ENCODE measurements at regions not wholly inside any gene's neighbourhood (a gene's known extent, or its start where the extent isn't known, plus 50 kb on each side); places are given as distances from the start of the nearest gene placed in this dataset.

GRCh38 chr15:94154255-94154654 lies 77.1 kb upstream of the MCTP2 start:
- no peak overlapping the region for H3K4me3 ChIP-seq (replicated peaks; ENCODE audit: low read depth, low read length)
- DNase-seq (ENCODE audit: extremely low read depth, low read depth) = no peak
- no peak for TF ChIP-seq CTCF (IDR thresholded peaks at IDR 0.05; ENCODE audit: low read depth, low read length, missing control alignments)

GRCh38 chr15:94145046-94145445 lies 86.3 kb upstream of the MCTP2 start:
- DNase-seq (ENCODE audit: extremely low read depth, low read depth) = no peak
- TF ChIP-seq CTCF (IDR thresholded peaks at IDR 0.05; ENCODE audit: low read depth, low read length, missing control alignments) = no peak
- H3K4me3 ChIP-seq (replicated peaks; ENCODE audit: low read depth, low read length) = no peak overlapping the region

GRCh38 chr15:94141802-94142201 lies 89.6 kb upstream of the MCTP2 start:
- TF ChIP-seq CTCF (IDR thresholded peaks at IDR 0.05; ENCODE audit: low read depth, low read length, missing control alignments) = no peak
- DNase-seq (ENCODE audit: extremely low read depth, low read depth) = no peak

GRCh38 chr15:94135486-94136147 lies 95.7 kb upstream of the MCTP2 start:
- no peak for DNase-seq (ENCODE audit: extremely low read depth, low read depth)
- H3K4me3 ChIP-seq (replicated peaks; ENCODE audit: low read depth, low read length) = no peak overlapping the region

More at GRCh38 chr15:94141802-94142201, 89.6 kb upstream of the MCTP2 start:
- no peak overlapping the region for H3K4me3 ChIP-seq (replicated peaks; ENCODE audit: low read depth, low read length)

GRCh38 chr15:94131875-94132274 lies 99.5 kb upstream of the MCTP2 start:
- H3K4me3 ChIP-seq (replicated peaks; ENCODE audit: low read depth, low read length) = no peak overlapping the region
- no peak for DNase-seq (ENCODE audit: extremely low read depth, low read depth)
- no peak for TF ChIP-seq CTCF (IDR thresholded peaks at IDR 0.05; ENCODE audit: low read depth, low read length, missing control alignments)

More at GRCh38 chr15:94135486-94136147, 95.7 kb upstream of the MCTP2 start:
- TF ChIP-seq CTCF (IDR thresholded peaks at IDR 0.05; ENCODE audit: low read depth, low read length, missing control alignments) = no peak

- H3K4me3 ChIP-seq (replicated peaks; ENCODE audit: low read depth, low read length) = no peak overlapping the region
- DNase-seq (ENCODE audit: extremely low read depth, low read depth) = no peak
- no peak for TF ChIP-seq CTCF (IDR thresholded peaks at IDR 0.05; ENCODE audit: low read depth, low read length, missing control alignments)
Observed at GRCh38 chr15:94130504-94130903, 100.9 kb upstream of the MCTP2 start.

- no peak for TF ChIP-seq CTCF (IDR thresholded peaks at IDR 0.05; ENCODE audit: low read depth, low read length, missing control alignments)
- no peak overlapping the region for H3K4me3 ChIP-seq (replicated peaks; ENCODE audit: low read depth, low read length)
- no peak for DNase-seq (ENCODE audit: extremely low read depth, low read depth)
Observed at GRCh38 chr15:94127006-94127405, 104.4 kb upstream of the MCTP2 start.
